SK-N-MC (cell line): ENCODE measurements at regions not wholly inside any gene's neighbourhood (a gene's known extent, or its start where the extent isn't known, plus 50 kb on each side); places are given as distances from the start of the nearest gene placed in this dataset.

Experiments
- EZH2 ChIP-seq: fragments of 200-600 bp; sonication (generic); IDR thresholded peaks from one replicate; pipeline ENCODE4 v1.6.1; 2017; ENCODE audit warnings: antibody characterized with exemption
- FOXP2 ChIP-seq: optimal IDR thresholded peaks from 2 replicates; pipeline ENCODE3; 2011; ENCODE audit warnings: mild to moderate bottlenecking, moderate library complexity; ENCODE audit not compliant: insufficient read depth; ENCODE audit errors: extremely low read length, control extremely low read depth
- POLR2AphosphoS5 ChIP-seq: IDR thresholded peaks from 2 replicates; pipeline ENCODE4 v1.6.1; 2012; ENCODE audit warnings: mild to moderate bottlenecking, low read depth, low read length, borderline replicate concordance

DNA sequence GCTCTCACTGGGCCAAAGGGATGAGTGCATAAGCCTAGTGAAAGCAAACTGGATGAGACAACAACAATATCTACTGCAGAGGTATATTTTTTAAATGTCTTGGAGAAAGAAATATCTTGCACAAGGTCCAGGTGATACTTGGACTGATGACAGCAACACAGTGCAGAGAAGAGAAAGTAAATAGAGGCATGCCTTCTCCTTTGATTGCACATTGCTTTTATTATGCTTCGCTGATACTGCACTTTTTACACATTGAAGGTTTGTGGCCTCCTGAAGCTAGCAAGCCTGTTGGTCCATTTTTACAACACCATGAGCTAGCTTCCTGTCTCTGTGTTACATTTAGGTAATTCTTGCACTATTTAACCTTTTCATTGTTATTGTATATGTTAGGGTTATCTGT is 189.0 kb upstream of the NDST3 start:
- TF ChIP-seq POLR2AphosphoS5 (no peak), EZH2 (no peak), FOXP2 (no peak)
